ENCODE measurements at regions not wholly inside any gene's neighbourhood (a gene's known extent, or its start where the extent isn't known, plus 50 kb on each side); places are given as distances from the start of the nearest gene placed in this dataset.
A peak's percentile ranks its signal among the peaks of the same experiment; 100 is the strongest.

DNA sequence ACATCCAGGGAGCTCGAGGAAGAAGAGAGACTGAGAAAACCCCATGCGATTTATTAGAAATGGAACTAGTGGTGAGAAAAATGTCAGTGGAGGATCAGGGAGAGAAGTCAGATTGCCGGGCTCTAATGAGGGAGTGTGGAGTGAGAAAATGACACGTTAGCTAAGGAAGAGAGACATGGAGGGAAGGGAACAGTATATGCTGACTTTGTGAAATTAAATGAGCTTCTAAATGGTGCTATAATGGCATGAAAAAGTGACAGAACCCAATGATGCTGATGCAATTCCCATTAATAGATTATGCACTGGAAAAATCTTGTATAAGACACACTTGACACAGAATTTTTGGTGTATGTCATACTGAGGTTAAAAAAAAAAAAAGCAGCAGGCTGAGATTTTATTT lies 112.6 kb downstream of the HSPH1 start:
- DNase-seq: no peak
- peaks cover 7 to 68% (median 22%) of the 10 kb centered on the region in 5 experiments for H3K27me3 ChIP-seq (replicated peaks in 2 of 5; ENCODE audit: control insufficient read depth in 4 of 5, insufficient read depth in 5 of 5, low read length in 4 of 5)
- POLR2A ChIA-PET: no interaction called here
- WGBS (ENCODE audit: insufficient coverage): 87% methylated on average over 4 of the region's 4 CpGs
- H3K4me3 ChIP-seq (ENCODE audit: control insufficient read depth in 1 of 7, extremely low read depth in 1 of 7, insufficient read depth in 4 of 7, low read depth in 2 of 7, low read length in 6 of 7): no peak overlapping the region
- no peaks in the 10 kb centered on the region for H3K9me3 ChIP-seq (ENCODE audit: control extremely low read depth in 1 of 5, control insufficient read depth in 4 of 5, insufficient read depth in 2 of 5, low read depth in 1 of 5, low read length in 4 of 5)
- CTCF ChIA-PET: interaction anchor here (1.4 to 3.7 kb wide), 3 partner anchors 11 to 179 kb away, joined by 4 to 13 read pairs (median 6); no protein-coding TSS in a partner anchor
- no peak overlapping the region for H3K27ac ChIP-seq (ENCODE audit: insufficient read depth in 1 of 2, low read depth in 1 of 2, low read length in 2 of 2, poor library complexity in 1 of 2, severe bottlenecking in 2 of 2)
- peaks cover 0 to 17% (median 16%) of the 10 kb centered on the region in 4 experiments for H3K4me1 ChIP-seq (ENCODE audit: control extremely low read depth in 1 of 4, control insufficient read depth in 4 of 4, insufficient read depth in 4 of 4, low read length in 3 of 4)
- no peaks in the 10 kb centered on the region for H3K36me3 ChIP-seq (ENCODE audit: control insufficient read depth in 4 of 4, insufficient read depth in 4 of 4, low read length in 3 of 4)

DNA sequence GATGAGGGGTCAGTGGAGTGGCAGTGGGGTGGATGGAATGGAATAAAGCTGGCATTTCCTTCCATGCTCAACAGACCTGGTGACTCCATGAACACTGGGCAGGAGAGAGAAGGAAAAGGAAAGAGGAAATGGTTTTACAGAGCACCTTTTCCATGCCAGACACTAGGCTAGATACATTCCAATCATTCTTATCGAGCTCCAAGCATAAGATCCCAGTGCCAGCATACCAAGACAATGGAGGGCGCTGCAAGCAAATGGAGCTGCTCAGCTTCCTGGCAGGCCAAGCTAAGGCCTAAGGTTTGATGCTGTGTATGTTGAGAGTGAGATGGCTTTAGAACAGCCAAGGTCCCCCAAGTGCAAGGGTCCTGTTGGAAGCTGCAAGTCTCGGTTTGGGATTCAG lies 113.2 kb downstream of the HSPH1 start:
- peaks cover 7 to 68% (median 23%) of the 10 kb centered on the region in 5 experiments for H3K27me3 ChIP-seq (replicated peaks in 2 of 5; ENCODE audit: control insufficient read depth in 4 of 5, insufficient read depth in 5 of 5, low read length in 4 of 5)
- no peaks in the 10 kb centered on the region for H3K9me3 ChIP-seq (ENCODE audit: control extremely low read depth in 1 of 5, control insufficient read depth in 4 of 5, insufficient read depth in 2 of 5, low read depth in 1 of 5, low read length in 4 of 5)
- no peak overlapping the region for H3K27ac ChIP-seq (ENCODE audit: insufficient read depth in 1 of 2, low read depth in 1 of 2, low read length in 2 of 2, poor library complexity in 1 of 2, severe bottlenecking in 2 of 2)

DNA sequence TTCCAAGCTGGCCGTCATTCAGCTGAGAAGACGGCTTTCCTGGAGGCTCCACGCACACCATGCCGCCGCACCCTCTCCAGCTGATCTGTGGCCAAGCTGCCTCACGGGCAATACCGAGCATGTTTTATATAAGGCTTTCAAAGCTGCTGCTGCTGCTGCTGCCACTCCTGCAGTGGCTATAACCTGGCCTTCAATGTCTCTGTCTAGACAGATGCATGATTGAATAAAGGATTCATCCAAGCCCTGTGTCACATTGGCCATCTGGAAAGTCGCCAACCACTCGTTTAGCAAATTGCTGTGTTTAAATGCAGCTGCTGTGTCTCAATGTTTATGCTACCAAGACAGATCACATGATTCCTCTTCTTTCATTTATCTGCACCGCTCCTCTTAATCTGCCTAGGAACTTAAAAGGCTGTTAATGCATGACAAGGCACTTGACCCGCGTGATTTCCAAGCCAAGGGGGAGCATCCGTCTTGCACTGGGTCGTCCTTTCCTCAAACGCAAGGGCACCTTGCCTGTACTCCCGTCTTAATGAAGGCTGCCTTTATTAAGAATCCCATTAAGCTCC lies 114.3 kb downstream of the TEX26 start:
- H3K4me3 ChIP-seq (ENCODE audit: control insufficient read depth in 1 of 7, extremely low read depth in 1 of 7, insufficient read depth in 4 of 7, low read depth in 2 of 7, low read length in 6 of 7): no peak overlapping the region
- no peak overlapping the region for H3K27ac ChIP-seq (ENCODE audit: insufficient read depth in 1 of 2, low read depth in 1 of 2, low read length in 2 of 2, poor library complexity in 1 of 2, severe bottlenecking in 2 of 2)
- H3K27me3 ChIP-seq (replicated peaks in 2 of 5; ENCODE audit: control insufficient read depth in 4 of 5, insufficient read depth in 5 of 5, low read length in 4 of 5): peaks cover 7 to 69% (median 24%) of the 10 kb centered on the region in 5 experiments
- WGBS (ENCODE audit: insufficient coverage): 85% methylated on average over 16 of the region's 16 CpGs
- ChIA-PET POLR2A (no interaction called here), CTCF (interaction anchor here (0.9 to 2.6 kb wide), 4 partner anchors 9 to 914 kb away, joined by 3 to 13 read pairs (median 4); no protein-coding TSS in a partner anchor)
- H3K9me3 ChIP-seq (ENCODE audit: control extremely low read depth in 1 of 5, control insufficient read depth in 4 of 5, insufficient read depth in 2 of 5, low read depth in 1 of 5, low read length in 4 of 5): no peaks in the 10 kb centered on the region
- H3K4me1 ChIP-seq (ENCODE audit: control extremely low read depth in 1 of 4, control insufficient read depth in 4 of 4, insufficient read depth in 4 of 4, low read length in 3 of 4): peaks cover 0 to 17% (median 16%) of the 10 kb centered on the region in 4 experiments
- no peaks in the 10 kb centered on the region for H3K36me3 ChIP-seq (ENCODE audit: control insufficient read depth in 4 of 4, insufficient read depth in 4 of 4, low read length in 3 of 4)
- DNase-seq: peak in 1 of 3 donors; percentile 9

More for the DNA sequence above, 113.2 kb downstream of the HSPH1 start:
- Histone ChIP-seq H3K36me3 (ENCODE audit: control insufficient read depth in 4 of 4, insufficient read depth in 4 of 4, low read length in 3 of 4) (no peaks in the 10 kb centered on the region), H3K4me3 (ENCODE audit: control insufficient read depth in 1 of 7, extremely low read depth in 1 of 7, insufficient read depth in 4 of 7, low read depth in 2 of 7, low read length in 6 of 7) (no peak overlapping the region), H3K4me1 (ENCODE audit: control extremely low read depth in 1 of 4, control insufficient read depth in 4 of 4, insufficient read depth in 4 of 4, low read length in 3 of 4) (peaks cover 0 to 17% (median 16%) of the 10 kb centered on the region in 4 experiments)
- ChIA-PET POLR2A (no interaction called here), CTCF (interaction anchor here (1.4 to 3.7 kb wide), 3 partner anchors 11 to 178 kb away, joined by 4 to 13 read pairs (median 6); no protein-coding TSS in a partner anchor)
- DNase-seq: no peak
- 88% methylated on average over 1 of the region's 3 CpGs for WGBS (ENCODE audit: insufficient coverage)

DNA sequence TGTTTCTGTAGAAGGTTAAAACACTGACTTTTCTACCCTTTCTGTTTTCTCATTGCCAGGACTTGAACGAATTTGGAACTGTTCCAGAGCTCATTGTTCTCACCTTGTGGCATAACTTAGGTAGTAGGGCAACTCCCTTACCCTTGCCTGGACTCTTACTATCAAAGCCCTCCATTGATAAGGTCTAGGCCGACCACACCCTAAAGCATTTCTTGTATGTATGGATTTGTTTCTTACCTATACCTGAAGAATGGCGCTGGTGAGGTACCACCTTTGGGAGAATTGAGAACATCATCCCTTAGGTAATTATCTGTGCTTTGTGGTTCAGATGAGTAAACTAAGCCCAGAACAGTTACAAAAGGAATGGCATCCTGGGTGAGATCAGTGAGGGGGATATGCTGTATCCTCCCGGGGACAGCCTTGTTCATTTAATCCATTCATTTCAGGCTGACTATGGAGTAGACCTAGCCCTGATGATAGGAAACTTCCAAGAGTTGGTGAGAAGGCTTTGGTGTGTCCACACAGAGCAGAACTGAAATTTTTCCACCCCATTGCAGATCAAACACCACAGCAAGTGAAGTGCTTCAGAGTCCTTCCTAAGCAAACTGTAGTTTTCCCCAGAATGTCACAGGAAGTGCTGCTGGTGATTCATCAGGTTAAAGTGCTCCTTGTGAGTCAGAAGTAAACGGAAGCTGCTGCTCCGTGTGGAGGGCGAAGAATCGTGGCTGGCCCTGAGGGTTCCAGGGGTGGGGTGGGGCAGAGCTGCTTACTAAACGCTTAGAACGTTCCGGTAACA lies 113.0 kb downstream of the TEX26 start:
- Histone ChIP-seq H3K4me3 (ENCODE audit: control insufficient read depth in 1 of 7, extremely low read depth in 1 of 7, insufficient read depth in 4 of 7, low read depth in 2 of 7, low read length in 6 of 7) (peak overlapping the region in 1 of 7 experiments; percentile 39), H3K9me3 (ENCODE audit: control extremely low read depth in 1 of 5, control insufficient read depth in 4 of 5, insufficient read depth in 2 of 5, low read depth in 1 of 5, low read length in 4 of 5) (no peaks in the 10 kb centered on the region), H3K4me1 (ENCODE audit: control extremely low read depth in 1 of 4, control insufficient read depth in 4 of 4, insufficient read depth in 4 of 4, low read length in 3 of 4) (peaks cover 0 to 17% (median 16%) of the 10 kb centered on the region in 4 experiments), H3K27me3 (replicated peaks in 2 of 5; ENCODE audit: control insufficient read depth in 4 of 5, insufficient read depth in 5 of 5, low read length in 4 of 5) (peaks cover 7 to 73% (median 26%) of the 10 kb centered on the region in 5 experiments), H3K36me3 (ENCODE audit: control insufficient read depth in 4 of 4, insufficient read depth in 4 of 4, low read length in 3 of 4) (no peaks in the 10 kb centered on the region), H3K27ac (ENCODE audit: insufficient read depth in 1 of 2, low read depth in 1 of 2, low read length in 2 of 2, poor library complexity in 1 of 2, severe bottlenecking in 2 of 2) (no peak overlapping the region)
- WGBS (ENCODE audit: insufficient coverage): 27% methylated on average over 6 of the region's 11 CpGs
- CTCF ChIA-PET: interaction anchor here (0.8 to 2.6 kb wide), 8 partner anchors 11 to 370 kb away, joined by 3 to 13 read pairs (median 3); no protein-coding TSS in a partner anchor
- DNase-seq: peak; percentile 66 to 78 (median 72)
- POLR2A ChIA-PET: no interaction called here

DNA sequence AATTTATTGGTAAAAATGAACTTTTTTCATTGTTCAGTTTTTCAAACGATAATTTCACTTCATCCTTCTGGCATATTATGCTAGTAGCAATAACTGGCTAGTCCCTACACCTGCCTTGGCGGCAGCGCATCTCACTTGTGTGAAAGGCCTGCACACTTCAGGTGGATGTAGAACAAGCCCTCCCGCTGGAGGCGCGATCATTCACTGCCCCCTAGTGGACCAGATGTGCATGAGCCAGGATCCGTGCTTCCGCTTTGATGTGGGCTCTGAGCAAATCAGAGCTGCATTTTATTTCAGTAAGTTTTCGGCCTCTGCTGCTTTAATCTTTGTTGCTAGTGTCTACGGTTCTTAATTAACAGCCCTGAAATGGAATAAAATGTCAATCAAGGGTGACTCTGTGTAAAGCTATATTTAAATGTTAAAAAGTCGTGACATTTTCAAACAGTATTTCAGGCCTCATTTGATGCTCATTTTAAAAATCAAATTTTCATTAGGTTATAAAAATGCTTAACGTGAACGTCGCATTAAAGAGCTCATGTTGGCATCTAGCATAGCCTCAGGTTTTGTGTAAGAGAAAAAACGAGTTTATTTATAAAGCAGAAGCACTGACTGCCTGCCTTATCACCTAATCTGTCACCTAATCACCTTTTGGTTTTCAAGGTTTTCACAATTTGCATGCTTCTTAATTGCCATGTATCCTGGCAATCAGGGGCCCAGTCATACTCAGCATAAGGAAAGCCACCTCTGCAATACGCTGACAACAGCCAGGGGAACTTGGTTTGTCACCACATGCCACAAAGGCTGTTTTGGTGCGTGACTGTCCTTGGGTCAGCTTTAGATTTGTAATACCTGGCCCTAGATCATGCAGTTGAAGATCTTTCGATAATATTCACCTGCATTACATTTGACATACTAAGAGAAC lies 112.2 kb downstream of the TEX26 start:
- ChIA-PET POLR2A (no interaction called here), CTCF (interaction anchor here (0.7 to 2.6 kb wide), 13 partner anchors 10 to 1198 kb away, joined by 3 to 13 read pairs (median 3); no protein-coding TSS in a partner anchor)
- Histone ChIP-seq H3K27ac (ENCODE audit: insufficient read depth in 1 of 2, low read depth in 1 of 2, low read length in 2 of 2, poor library complexity in 1 of 2, severe bottlenecking in 2 of 2) (no peak overlapping the region), H3K9me3 (ENCODE audit: control extremely low read depth in 1 of 5, control insufficient read depth in 4 of 5, insufficient read depth in 2 of 5, low read depth in 1 of 5, low read length in 4 of 5) (no peaks in the 10 kb centered on the region), H3K4me1 (ENCODE audit: control extremely low read depth in 1 of 4, control insufficient read depth in 4 of 4, insufficient read depth in 4 of 4, low read length in 3 of 4) (peaks cover 3 to 22% (median 18%) of the 10 kb centered on the region in 4 experiments), H3K4me3 (ENCODE audit: control insufficient read depth in 1 of 7, extremely low read depth in 1 of 7, insufficient read depth in 4 of 7, low read depth in 2 of 7, low read length in 6 of 7) (no peak overlapping the region), H3K36me3 (ENCODE audit: control insufficient read depth in 4 of 4, insufficient read depth in 4 of 4, low read length in 3 of 4) (no peaks in the 10 kb centered on the region), H3K27me3 (replicated peaks in 2 of 5; ENCODE audit: control insufficient read depth in 4 of 5, insufficient read depth in 5 of 5, low read length in 4 of 5) (peaks cover 7 to 77% (median 23%) of the 10 kb centered on the region in 5 experiments)
- WGBS (ENCODE audit: insufficient coverage): 12% methylated on average over 12 of the region's 18 CpGs
- DNase-seq: peak; percentile 77 to 91 (median 89)

DNA sequence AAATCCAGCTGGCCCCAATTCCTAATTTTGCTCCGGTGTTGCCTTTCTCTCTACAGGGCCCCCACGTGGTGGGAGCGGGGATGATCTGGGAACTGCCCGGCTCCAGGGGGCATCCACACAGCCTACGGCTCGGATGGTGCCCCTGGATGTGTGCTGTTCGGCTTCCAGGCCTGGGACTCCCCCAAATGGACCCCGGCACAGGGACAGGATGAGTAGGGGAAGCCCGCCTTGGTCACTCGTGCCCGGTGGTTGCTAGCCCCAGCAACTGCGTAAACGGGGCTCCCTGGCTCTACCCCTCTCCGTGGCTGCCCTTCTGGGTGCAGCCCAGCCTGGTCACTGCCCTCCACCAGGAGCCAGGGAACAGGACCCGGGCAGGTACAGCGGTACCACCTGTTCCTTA lies 111.5 kb downstream of the TEX26 start:
- ChIA-PET CTCF (interaction anchor here (0.7 to 2.6 kb wide), 8 partner anchors 10 to 1197 kb away, joined by 3 to 13 read pairs (median 4); no protein-coding TSS in a partner anchor), POLR2A (no interaction called here)
- Histone ChIP-seq H3K36me3 (ENCODE audit: control insufficient read depth in 4 of 4, insufficient read depth in 4 of 4, low read length in 3 of 4) (no peaks in the 10 kb centered on the region), H3K27me3 (replicated peaks in 2 of 5; ENCODE audit: control insufficient read depth in 4 of 5, insufficient read depth in 5 of 5, low read length in 4 of 5) (peaks cover 7 to 75% (median 23%) of the 10 kb centered on the region in 5 experiments), H3K9me3 (ENCODE audit: control extremely low read depth in 1 of 5, control insufficient read depth in 4 of 5, insufficient read depth in 2 of 5, low read depth in 1 of 5, low read length in 4 of 5) (no peaks in the 10 kb centered on the region), H3K4me1 (ENCODE audit: control extremely low read depth in 1 of 4, control insufficient read depth in 4 of 4, insufficient read depth in 4 of 4, low read length in 3 of 4) (peaks cover 8 to 29% (median 25%) of the 10 kb centered on the region in 4 experiments), H3K27ac (ENCODE audit: insufficient read depth in 1 of 2, low read depth in 1 of 2, low read length in 2 of 2, poor library complexity in 1 of 2, severe bottlenecking in 2 of 2) (no peak overlapping the region), H3K4me3 (ENCODE audit: control insufficient read depth in 1 of 7, extremely low read depth in 1 of 7, insufficient read depth in 4 of 7, low read depth in 2 of 7, low read length in 6 of 7) (no peak overlapping the region)
- DNase-seq: peak in 1 of 3 donors; percentile 11
- WGBS (ENCODE audit: insufficient coverage): 26% methylated on average over 13 of the region's 16 CpGs
